Endothelial cell of umbilical vein (primary cell): ENCODE measurements at regions not wholly inside any gene's neighbourhood (a gene's known extent, or its start where the extent isn't known, plus 50 kb on each side); places are given as distances from the start of the nearest gene placed in this dataset.

Experiments
- BruUV-seq: library from RNA; stranded (reverse); fragments of 400-500 nt; replicated peaks from 2 replicates; lab custom pipeline; 2021; lab: Mats Ljungman, UMichigan
- CTCF ChIA-PET: fragments of 300-600, 350-600 bp; sonication (Branson Sonifier 250); formaldehyde crosslinking; loops from one replicate; lab custom pipeline; 2021; ENCODE audit warnings: antibody characterized with exemption, inconsistent platforms; lab: Charles Lee
- POLR2A ChIA-PET: fragments of 300-600, 350-600 bp; sonication (Branson Sonifier 250); formaldehyde crosslinking; loops from one replicate; lab custom pipeline; 2021; ENCODE audit warnings: antibody characterized with exemption, inconsistent platforms; lab: Charles Lee
- DNase-seq: peaks from one replicate; pipeline ENCODE4 v3.0.0-alpha.2; 2011; ENCODE audit warnings: low read depth, low spot score
- FAIRE-seq: peaks from 2 replicates; lab custom pipeline; 2011; peaks lifted over from hg19 to GRCh38; lab: Jason Lieb, UNC
- H2AFZ ChIP-seq: 2 replicates; pipeline ENCODE4 v1.6.0; 2012; ENCODE audit warnings: low read depth, low read length, control low read depth, inconsistent platforms
- H3K27ac ChIP-seq: 2 replicates; pipeline ENCODE4 v1.5.1; 2011; ENCODE audit warnings: low read depth, mild to moderate bottlenecking, control low read depth, low read length, moderate library complexity; ENCODE audit not compliant: insufficient read depth
- H3K27me3 ChIP-seq, 2 experiments: 2 replicates each; pipeline versions ENCODE4 v1.6.0 to v1.6.1; 2011; ENCODE audit warnings: low read length in 2 of 2, mixed read lengths in 1 of 2; ENCODE audit not compliant: control insufficient read depth in 2 of 2, insufficient read depth in 2 of 2
- H3K36me3 ChIP-seq, 2 experiments: 2 replicates in 1 of 2; 3 replicates in 1 of 2; pipeline ENCODE4 v1.5.1; 2011; ENCODE audit warnings: low read length in 2 of 2, mild to moderate bottlenecking in 1 of 2, moderate library complexity in 1 of 2; ENCODE audit not compliant: control insufficient read depth in 2 of 2, insufficient read depth in 2 of 2; ENCODE audit errors: extremely low read depth in 1 of 2
- H3K4me1 ChIP-seq: 3 replicates; pipeline ENCODE4 v1.5.1; 2011; ENCODE audit warnings: mild to moderate bottlenecking, low read length; ENCODE audit not compliant: control insufficient read depth, insufficient read depth; ENCODE audit errors: extremely low read depth
- H3K4me2 ChIP-seq: 2 replicates; pipeline ENCODE4 v1.6.1; 2011; ENCODE audit warnings: low read length, control low read depth, mixed read lengths; ENCODE audit not compliant: insufficient read depth
- H3K4me3 ChIP-seq, 3 experiments: fragments of 200-600 bp in 1 of 3; sonication (generic), shearing (Covaris generic) in 1 of 3; replicated peaks in 1 of 3; 2 replicates each; pipeline ENCODE4 v1.5.1; 2011 to 2016; ENCODE audit warnings: control low read depth in 3 of 3, low read length in 3 of 3, mild to moderate bottlenecking in 2 of 3, inconsistent platforms in 1 of 3, low read depth in 1 of 3, moderate library complexity in 1 of 3; ENCODE audit not compliant: insufficient read depth in 1 of 3
- H3K79me2 ChIP-seq: 2 replicates; pipeline ENCODE4 v1.6.0; 2012; ENCODE audit warnings: low read length, inconsistent platforms; ENCODE audit not compliant: control insufficient read depth, insufficient read depth
- H3K9ac ChIP-seq: replicated peaks from 2 replicates; pipeline ENCODE3; 2011; ENCODE audit warnings: low read length, control low read depth; ENCODE audit not compliant: insufficient read depth; ENCODE audit errors: extremely low read depth
- H3K9me1 ChIP-seq: replicated peaks from 3 replicates; pipeline ENCODE4 v1.6.0; 2011; ENCODE audit warnings: mild to moderate bottlenecking, low read length; ENCODE audit not compliant: control insufficient read depth, insufficient read depth; ENCODE audit errors: extremely low read depth
- H3K9me3 ChIP-seq: replicated peaks from 2 replicates; pipeline ENCODE4 v1.5.1; 2012; ENCODE audit warnings: low read length, inconsistent platforms; ENCODE audit not compliant: control insufficient read depth, insufficient read depth
- H4K20me1 ChIP-seq: replicated peaks from 2 replicates; pipeline ENCODE3; 2011; ENCODE audit warnings: mild to moderate bottlenecking, low read length; ENCODE audit not compliant: control insufficient read depth, insufficient read depth; ENCODE audit errors: extremely low read depth
- EZH2 ChIP-seq: IDR thresholded peaks from 2 replicates; pipeline ENCODE4 v1.6.1; 2012; ENCODE audit warnings: borderline replicate concordance, low read depth, mild to moderate bottlenecking, moderate library complexity, low read length, inconsistent platforms; ENCODE audit not compliant: severe bottlenecking
- FOS ChIP-seq: IDR thresholded peaks from 2 replicates; pipeline ENCODE4 v1.6.1; 2011; ENCODE audit warnings: mild to moderate bottlenecking, low read length, moderate library complexity, borderline replicate concordance; ENCODE audit not compliant: insufficient read depth
- GATA2 ChIP-seq: IDR thresholded peaks from 2 replicates; pipeline ENCODE4 v1.7.0; 2011; ENCODE audit warnings: low read depth, mild to moderate bottlenecking, moderate library complexity, mixed read lengths, low read length; ENCODE audit not compliant: insufficient read length, insufficient read depth
- JUN ChIP-seq: IDR thresholded peaks from 2 replicates; pipeline ENCODE4 v1.6.1; 2011; ENCODE audit warnings: borderline replicate concordance, low read depth; ENCODE audit not compliant: insufficient read length, insufficient read depth
- MYC ChIP-seq: IDR thresholded peaks from one replicate; pipeline ENCODE4 v1.6.1; 2011; ENCODE audit warnings: mild to moderate bottlenecking, low read depth, low read length
- POLR2A ChIP-seq: IDR thresholded peaks from 2 replicates; pipeline ENCODE4 v1.6.1; 2012; ENCODE audit warnings: low read depth, mild to moderate bottlenecking, control low read depth, low read length
- POLR2AphosphoS5 ChIP-seq: IDR thresholded peaks from 2 replicates; pipeline ENCODE4 v1.6.1; 2012; ENCODE audit warnings: low read depth, mild to moderate bottlenecking, control low read depth, low read length, moderate library complexity; ENCODE audit not compliant: insufficient read depth
- dilution Hi-C: fragments of 300-500 bp; cut with MboI; formaldehyde crosslinking; loops from one replicate; pipeline ENCODE4 v1.15.0; 2019; ENCODE audit warnings: low sequenced_read_pairs; ENCODE audit not compliant: extremely low pct_ligation_motif_present
- intact Hi-C: fragments of 100-400 bp; cut with micrococcal nuclease; formaldehyde crosslinking; loops from one replicate; pipeline ENCODE4 v1.10.0; 2022
- TF ChIP-seq, protein P1 (sequence below), 2 donors: IDR thresholded peaks; 1 replicate in 1 of 2; 2 replicates in 1 of 2; pipeline ENCODE4 v1.5.1; 2011; ENCODE audit warnings: low read length in 2 of 2, mild to moderate bottlenecking in 2 of 2, moderate library complexity in 2 of 2, control low read depth in 1 of 2, inconsistent platforms in 1 of 2, low read depth in 1 of 2; ENCODE audit not compliant: insufficient read depth in 1 of 2; ENCODE audit errors: extremely low read depth in 1 of 2
- TF ChIP-seq, protein P2 (sequence below): IDR thresholded peaks from 2 replicates; pipeline ENCODE4 v1.6.1; 2011; ENCODE audit not compliant: insufficient read depth, insufficient read length

GRCh38 chr7:46879783-46880182, 702.1 kb downstream of the TNS3 start:
- BruUV-seq = no TSS peak
- DNase-seq = peak; percentile 59
- no peaks in the 10 kb centered on the region for H3K9me1 ChIP-seq
- H3K27ac ChIP-seq = peak overlapping the region; percentile 24
- H4K20me1 ChIP-seq = no peaks in the 10 kb centered on the region
- H3K36me3 ChIP-seq = no peaks in the 10 kb centered on the region
- ChIA-PET CTCF (interaction anchor here (0.9 to 1.9 kb wide), 3 partner anchors 9 to 202 kb away, joined by 3 to 8 read pairs (median 5); no protein-coding TSS in a partner anchor), POLR2A (no interaction called here)
- peak; percentile 67 for FAIRE-seq
- no peak overlapping the region for H3K9ac ChIP-seq
- no peak overlapping the region for H3K4me3 ChIP-seq
- intact Hi-C loops (loop anchor here (5.0 kb wide), 1 partner anchor 97 kb away; no protein-coding TSS in a partner anchor), dilution Hi-C loops (no loop called here)
- peak; percentile 70 for TF ChIP-seq GATA2
- TF ChIP-seq JUN = no peak
- peak; percentile 31 for TF ChIP-seq FOS
- peak; percentile 62 for TF ChIP-seq POLR2AphosphoS5
- H2AFZ ChIP-seq = no peak overlapping the region
- peaks cover 28% of the 10 kb centered on the region for H3K4me1 ChIP-seq
- H3K9me3 ChIP-seq = no peaks in the 10 kb centered on the region
- peak overlapping the region; percentile 8 for H3K4me2 ChIP-seq
- H3K79me2 ChIP-seq = no peaks in the 10 kb centered on the region
- H3K27me3 ChIP-seq = no peaks in the 10 kb centered on the region

DNA sequence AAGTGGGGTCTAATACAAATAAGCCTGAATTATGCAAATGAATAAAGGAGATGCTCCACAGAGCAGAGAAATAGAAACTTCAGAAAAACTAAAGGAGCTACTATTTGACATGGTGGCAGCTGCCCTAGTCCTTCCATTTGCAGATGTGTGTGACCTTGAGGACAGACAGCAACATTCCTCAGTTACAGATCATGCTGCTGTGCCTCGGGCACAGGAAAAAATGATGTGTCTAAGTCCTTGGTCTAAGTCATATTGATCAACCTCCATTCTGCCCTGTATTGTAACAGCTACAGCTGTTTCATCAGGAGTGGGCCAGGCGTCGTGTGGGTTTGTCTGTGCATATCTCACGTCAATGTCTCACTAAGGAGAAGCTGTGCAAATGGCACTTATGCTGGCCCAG, 710.4 kb downstream of the TNS3 start:
- no peak overlapping the region for H3K4me3 ChIP-seq
- TF ChIP-seq EZH2 = no peak
- TF ChIP-seq FOS = no peak
- no peak for TF ChIP-seq POLR2AphosphoS5
- TF ChIP-seq GATA2 = no peak
- TF ChIP-seq POLR2A = no peak
- TF ChIP-seq, protein P1, sequence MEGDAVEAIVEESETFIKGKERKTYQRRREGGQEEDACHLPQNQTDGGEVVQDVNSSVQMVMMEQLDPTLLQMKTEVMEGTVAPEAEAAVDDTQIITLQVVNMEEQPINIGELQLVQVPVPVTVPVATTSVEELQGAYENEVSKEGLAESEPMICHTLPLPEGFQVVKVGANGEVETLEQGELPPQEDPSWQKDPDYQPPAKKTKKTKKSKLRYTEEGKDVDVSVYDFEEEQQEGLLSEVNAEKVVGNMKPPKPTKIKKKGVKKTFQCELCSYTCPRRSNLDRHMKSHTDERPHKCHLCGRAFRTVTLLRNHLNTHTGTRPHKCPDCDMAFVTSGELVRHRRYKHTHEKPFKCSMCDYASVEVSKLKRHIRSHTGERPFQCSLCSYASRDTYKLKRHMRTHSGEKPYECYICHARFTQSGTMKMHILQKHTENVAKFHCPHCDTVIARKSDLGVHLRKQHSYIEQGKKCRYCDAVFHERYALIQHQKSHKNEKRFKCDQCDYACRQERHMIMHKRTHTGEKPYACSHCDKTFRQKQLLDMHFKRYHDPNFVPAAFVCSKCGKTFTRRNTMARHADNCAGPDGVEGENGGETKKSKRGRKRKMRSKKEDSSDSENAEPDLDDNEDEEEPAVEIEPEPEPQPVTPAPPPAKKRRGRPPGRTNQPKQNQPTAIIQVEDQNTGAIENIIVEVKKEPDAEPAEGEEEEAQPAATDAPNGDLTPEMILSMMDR (IDR thresholded peaks at IDR 0.05; ENCODE audit: extremely low read depth in 1 of 2, insufficient read depth in 1 of 2, low read depth in 1 of 2, low read length in 2 of 2) = no peak
- TF ChIP-seq, protein P2, sequence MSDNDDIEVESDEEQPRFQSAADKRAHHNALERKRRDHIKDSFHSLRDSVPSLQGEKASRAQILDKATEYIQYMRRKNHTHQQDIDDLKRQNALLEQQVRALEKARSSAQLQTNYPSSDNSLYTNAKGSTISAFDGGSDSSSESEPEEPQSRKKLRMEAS = no peak
- TF ChIP-seq JUN = no peak
- no peak for TF ChIP-seq MYC
- no peak overlapping the region for H3K9ac ChIP-seq
- no peak overlapping the region for H2AFZ ChIP-seq
- dilution Hi-C loops = no loop called here
- no peaks in the 10 kb centered on the region for H3K9me1 ChIP-seq
- BruUV-seq = no TSS peak
- intact Hi-C loops = no loop called here
- H3K4me2 ChIP-seq = no peak overlapping the region
- no peaks in the 10 kb centered on the region for H3K4me1 ChIP-seq
- ChIA-PET POLR2A (no interaction called here), CTCF (interaction anchor here (1.0 to 2.4 kb wide), 2 partner anchors 9 to 61 kb away, joined by 3 to 8 read pairs; no protein-coding TSS in a partner anchor)
- no peaks in the 10 kb centered on the region for H3K79me2 ChIP-seq
- H3K36me3 ChIP-seq = no peaks in the 10 kb centered on the region
- DNase-seq (no peak), FAIRE-seq (no peak)
- H3K9me3 ChIP-seq = no peaks in the 10 kb centered on the region
- no peaks in the 10 kb centered on the region for H3K27me3 ChIP-seq
- H3K27ac ChIP-seq = no peak overlapping the region
- no peaks in the 10 kb centered on the region for H4K20me1 ChIP-seq
